NCI-H2171 (cell line): ENCODE measurements at regions not wholly inside any gene's neighbourhood (a gene's known extent, or its start where the extent isn't known, plus 50 kb on each side); places are given as distances from the start of the nearest gene placed in this dataset.
A peak's percentile ranks its signal among the peaks of the same experiment; 100 is the strongest.
"Not testable (repeated sequence)": the region's sequence is repeated elsewhere in the genome, so short reads cannot be mapped to it uniquely, and the experiment has no call there.

Source experiments
- DNase-seq: peaks from one replicate; lab custom pipeline; 2025; lab: John Stamatoyannopoulos, UW

- DNase-seq: no peak
These were observed 52.9 kb upstream of the IMP4 start for GRCh38 chr2:130289780-130290179.

- no peak for DNase-seq
These were observed 54.0 kb upstream of the IMP4 start for GRCh38 chr2:130288467-130289403.

GRCh38 chr2:130287656-130288026 lies 55.1 kb upstream of the IMP4 start:
- DNase-seq: no peak

- no peak for DNase-seq
These were observed 55.6 kb upstream of the IMP4 start for GRCh38 chr2:130286983-130287655.

GRCh38 chr2:130283341-130283869 lies 59.3 kb upstream of the IMP4 start:
- not testable (repeated sequence) for DNase-seq

- DNase-seq: not testable (repeated sequence)
These were observed 63.1 kb upstream of the IMP4 start for GRCh38 chr2:130279551-130279950.

GRCh38 chr2:130268333-130268732 lies 70.1 kb upstream of the TUBA3E start:
- DNase-seq: not testable (repeated sequence)

- DNase-seq: not testable (repeated sequence)
These were observed 69.3 kb upstream of the TUBA3E start for GRCh38 chr2:130267572-130267971.

GRCh38 chr2:130266836-130267235 lies 68.6 kb upstream of the TUBA3E start:
- DNase-seq: not testable (repeated sequence)

- DNase-seq: not testable (repeated sequence)
These were observed 67.5 kb upstream of the TUBA3E start for GRCh38 chr2:130265570-130266247.

GRCh38 chr2:130264901-130265320 lies 66.7 kb upstream of the TUBA3E start:
- DNase-seq: not testable (repeated sequence)

GRCh38 chr2:130264501-130264900 lies 66.3 kb upstream of the TUBA3E start:
- no peak for DNase-seq

GRCh38 chr2:130264046-130264445 lies 65.8 kb upstream of the TUBA3E start:
- no peak for DNase-seq

- DNase-seq: no peak
These were observed 65.4 kb upstream of the TUBA3E start for GRCh38 chr2:130263606-130264005.

GRCh38 chr2:130261970-130262760 lies 63.9 kb upstream of the TUBA3E start:
- peak; percentile 79 for DNase-seq

GRCh38 chr2:130261099-130261498 lies 62.9 kb upstream of the TUBA3E start:
- no peak for DNase-seq

- DNase-seq: no peak
These were observed 61.4 kb upstream of the TUBA3E start for GRCh38 chr2:130259594-130259993.

GRCh38 chr2:130258356-130258755 lies 60.1 kb upstream of the TUBA3E start:
- DNase-seq: no peak

- DNase-seq: peak; percentile 61
These were observed 54.8 kb upstream of the TUBA3E start for GRCh38 chr2:130252880-130253645.

- no peak for DNase-seq
These were observed 53.8 kb upstream of the TUBA3E start for GRCh38 chr2:130251873-130252620.
